ES-I3 (cell line): ENCODE measurements at regions not wholly inside any gene's neighbourhood (a gene's known extent, or its start where the extent isn't known, plus 50 kb on each side); places are given as distances from the start of the nearest gene placed in this dataset.

Experiments
- H3K36me3 ChIP-seq: 2 replicates; pipeline ENCODE4 v1.6.1; 2013; ENCODE audit warnings: mild to moderate bottlenecking, low read length, control low read depth, moderate library complexity; ENCODE audit not compliant: insufficient read depth
- H3K4me1 ChIP-seq: 2 replicates; pipeline ENCODE4 v1.6.1; 2013; ENCODE audit warnings: mild to moderate bottlenecking, control low read depth, low read length; ENCODE audit not compliant: insufficient read depth
- H3K9ac ChIP-seq: 2 replicates; pipeline ENCODE4 v1.6.1; 2013; ENCODE audit warnings: low read depth, mild to moderate bottlenecking, low read length, moderate library complexity
- H3K9me3 ChIP-seq: 2 replicates; pipeline ENCODE4 v1.6.1; 2013; ENCODE audit warnings: mild to moderate bottlenecking, low read length, moderate library complexity; ENCODE audit not compliant: control insufficient read depth, insufficient read depth

DNA sequence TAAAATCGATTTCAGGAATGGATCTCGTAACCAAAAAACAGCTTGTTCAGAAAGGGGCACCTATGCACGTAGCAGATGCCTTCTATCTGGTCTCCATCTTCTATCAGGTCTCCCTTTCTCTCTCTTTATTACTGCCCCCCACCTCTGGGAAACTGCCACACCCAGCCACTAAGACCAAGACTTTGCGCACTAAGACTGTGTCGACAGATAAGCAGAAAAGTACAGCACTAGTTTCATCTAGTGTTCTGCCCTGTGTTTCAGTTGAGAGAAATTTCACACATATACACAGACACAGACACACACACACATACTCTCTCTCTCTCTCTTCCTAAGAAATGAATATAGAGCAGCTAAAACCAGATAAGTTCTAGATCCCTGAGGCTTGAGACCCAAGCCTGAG, 210.1 kb upstream of the MAP3K1 start:
- H3K9me3 ChIP-seq: no peaks in the 10 kb centered on the region
- H3K36me3 ChIP-seq: no peaks in the 10 kb centered on the region
- no peak overlapping the region for H3K9ac ChIP-seq
- peaks cover 19% of the 10 kb centered on the region for H3K4me1 ChIP-seq

DNA sequence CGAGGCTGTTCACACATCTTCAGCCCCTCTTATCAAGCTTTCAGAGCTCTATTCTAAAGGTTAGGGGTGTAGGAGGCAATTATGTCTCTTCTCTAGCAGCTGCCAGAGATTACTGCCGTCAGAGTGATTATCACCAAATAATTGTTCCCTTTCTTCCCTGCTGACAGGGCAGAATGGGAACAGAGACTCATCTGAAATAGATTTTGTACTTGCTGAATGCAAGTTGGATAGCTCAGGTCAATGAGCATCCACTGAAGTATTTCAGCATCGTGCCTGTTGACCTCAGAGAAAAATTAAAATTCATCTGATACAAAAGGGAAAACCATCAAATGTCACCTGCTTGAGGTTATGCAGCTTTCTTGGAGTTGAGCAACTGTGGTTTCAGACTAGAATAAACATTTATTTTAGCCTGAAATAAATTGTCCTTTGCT, 213.7 kb upstream of the MAP3K1 start:
- Histone ChIP-seq H3K9me3 (no peaks in the 10 kb centered on the region), H3K4me1 (no peaks in the 10 kb centered on the region), H3K9ac (no peak overlapping the region), H3K36me3 (no peaks in the 10 kb centered on the region)

DNA sequence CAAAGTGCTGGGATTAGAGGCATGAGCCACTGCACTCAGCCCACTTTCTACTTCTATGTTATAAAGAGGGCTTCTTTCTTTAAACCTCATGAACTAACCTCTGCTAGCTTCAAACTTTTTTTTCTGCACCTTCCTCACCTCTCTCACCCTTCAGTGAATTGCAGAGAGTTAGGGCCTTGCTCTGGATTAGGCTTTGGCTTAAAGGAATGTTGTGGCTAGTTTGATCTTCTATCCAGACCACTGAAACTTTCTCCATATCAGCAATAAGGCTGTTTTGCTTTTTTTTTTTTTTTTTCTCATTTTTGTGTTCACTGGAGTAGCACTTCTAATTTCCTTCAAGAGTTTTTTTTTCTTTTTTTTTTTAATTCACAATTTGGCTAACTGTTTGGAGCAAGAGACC, 216.4 kb upstream of the MAP3K1 start:
- Histone ChIP-seq H3K9ac (no peak overlapping the region), H3K9me3 (no peaks in the 10 kb centered on the region), H3K4me1 (no peaks in the 10 kb centered on the region), H3K36me3 (no peaks in the 10 kb centered on the region)

DNA sequence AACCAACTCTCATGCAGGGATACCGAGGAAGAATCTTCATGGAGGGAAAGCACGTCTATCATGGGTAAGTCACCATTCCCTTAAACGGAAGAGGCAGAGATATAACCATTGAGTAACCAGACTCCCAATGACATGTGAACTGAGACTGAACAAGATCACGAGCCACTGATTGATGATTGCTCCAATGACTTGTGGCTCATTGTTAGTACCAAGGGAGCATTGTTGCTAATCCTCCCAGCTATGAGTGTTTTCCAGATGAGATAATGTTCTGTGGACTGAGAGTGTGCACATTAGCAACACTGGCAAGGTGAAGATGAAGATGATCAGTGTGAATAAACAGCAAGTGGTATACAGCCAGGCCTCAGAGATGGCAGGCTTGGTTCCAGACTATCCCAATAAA, 219.2 kb upstream of the MAP3K1 start:
- Histone ChIP-seq H3K9me3 (no peaks in the 10 kb centered on the region), H3K9ac (no peak overlapping the region), H3K36me3 (no peaks in the 10 kb centered on the region), H3K4me1 (no peaks in the 10 kb centered on the region)

DNA sequence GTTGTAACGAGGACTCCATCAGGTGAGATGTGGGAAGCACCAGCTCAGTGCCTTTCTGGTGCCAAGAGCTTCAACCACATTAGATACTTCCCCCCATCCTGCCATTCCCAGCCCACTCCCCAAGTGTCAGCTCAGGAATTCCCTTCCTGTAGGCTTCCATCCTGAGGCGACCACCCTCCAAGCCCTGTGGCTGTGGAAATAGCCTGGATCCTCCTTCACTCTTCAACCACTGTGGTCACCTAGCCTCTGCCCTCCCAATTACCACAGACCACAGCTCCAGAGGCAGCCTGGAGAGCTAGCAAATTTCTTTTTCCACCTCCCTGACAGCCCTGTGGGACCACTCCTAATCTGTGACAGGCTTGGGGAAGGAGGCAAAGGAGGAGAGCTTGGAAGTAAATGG, 219.8 kb upstream of the MAP3K1 start:
- Histone ChIP-seq H3K9me3 (no peaks in the 10 kb centered on the region), H3K9ac (no peak overlapping the region), H3K36me3 (no peaks in the 10 kb centered on the region), H3K4me1 (no peaks in the 10 kb centered on the region)

DNA sequence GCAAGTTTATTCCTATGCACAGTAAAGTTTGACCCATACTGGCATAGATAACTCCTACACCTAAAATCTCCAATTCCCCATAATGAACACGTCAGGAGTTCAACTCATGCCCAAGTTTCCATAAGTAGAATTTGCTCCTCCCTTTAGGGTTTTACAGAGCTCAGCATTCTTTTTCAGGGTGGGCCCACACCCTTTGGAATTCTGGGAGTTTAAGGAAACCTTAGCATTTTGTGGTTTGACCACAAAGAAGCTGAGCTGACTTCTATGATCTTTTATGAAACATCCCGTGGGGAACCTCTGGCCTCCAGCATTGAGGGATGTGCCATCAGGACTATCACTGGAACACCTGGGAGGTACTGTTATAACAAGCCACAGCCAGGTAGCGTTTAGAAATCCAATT, 220.6 kb upstream of the MAP3K1 start:
- no peaks in the 10 kb centered on the region for H3K9me3 ChIP-seq
- no peak overlapping the region for H3K9ac ChIP-seq
- no peaks in the 10 kb centered on the region for H3K4me1 ChIP-seq
- no peaks in the 10 kb centered on the region for H3K36me3 ChIP-seq

DNA sequence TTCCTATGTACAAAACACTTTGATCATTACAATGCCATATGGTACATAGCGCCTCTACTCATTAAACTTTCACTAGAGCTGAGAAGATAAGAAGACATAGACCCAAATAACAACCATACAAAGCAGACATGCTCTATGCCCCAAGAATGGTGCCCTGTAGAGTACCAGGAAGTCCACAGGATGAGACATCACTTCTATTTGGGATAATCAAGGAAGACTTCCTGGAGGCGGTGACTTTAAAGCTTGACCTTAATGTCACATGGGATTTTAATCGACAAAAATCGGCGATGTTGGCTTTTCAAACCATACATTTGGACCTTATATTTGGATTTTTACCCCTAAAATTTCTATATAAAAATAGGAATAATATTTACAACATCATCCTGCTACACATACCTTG, 224.3 kb upstream of the MAP3K1 start:
- no peak overlapping the region for H3K9ac ChIP-seq
- no peaks in the 10 kb centered on the region for H3K4me1 ChIP-seq
- H3K9me3 ChIP-seq: no peaks in the 10 kb centered on the region
- no peaks in the 10 kb centered on the region for H3K36me3 ChIP-seq

DNA sequence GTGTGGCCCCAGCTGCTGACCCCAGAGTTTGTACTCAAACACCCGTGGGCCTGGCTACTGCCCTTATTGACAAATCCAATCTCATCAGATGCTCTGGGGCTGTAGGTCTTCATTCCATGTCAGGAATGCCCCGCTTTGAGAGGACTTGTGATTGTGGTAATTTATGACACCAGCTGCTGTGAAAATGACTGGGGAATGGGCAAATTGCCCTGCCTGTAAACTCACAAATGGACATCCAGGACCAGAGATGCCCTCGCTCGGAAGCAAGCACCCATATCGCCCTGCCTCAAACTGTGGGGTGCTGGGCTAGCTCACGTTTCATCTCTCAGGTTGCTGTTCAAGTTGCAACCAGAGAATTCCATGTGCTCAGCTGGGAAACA, 225.9 kb upstream of the MAP3K1 start:
- H3K36me3 ChIP-seq: no peaks in the 10 kb centered on the region
- H3K9ac ChIP-seq: no peak overlapping the region
- no peaks in the 10 kb centered on the region for H3K4me1 ChIP-seq
- H3K9me3 ChIP-seq: no peaks in the 10 kb centered on the region

DNA sequence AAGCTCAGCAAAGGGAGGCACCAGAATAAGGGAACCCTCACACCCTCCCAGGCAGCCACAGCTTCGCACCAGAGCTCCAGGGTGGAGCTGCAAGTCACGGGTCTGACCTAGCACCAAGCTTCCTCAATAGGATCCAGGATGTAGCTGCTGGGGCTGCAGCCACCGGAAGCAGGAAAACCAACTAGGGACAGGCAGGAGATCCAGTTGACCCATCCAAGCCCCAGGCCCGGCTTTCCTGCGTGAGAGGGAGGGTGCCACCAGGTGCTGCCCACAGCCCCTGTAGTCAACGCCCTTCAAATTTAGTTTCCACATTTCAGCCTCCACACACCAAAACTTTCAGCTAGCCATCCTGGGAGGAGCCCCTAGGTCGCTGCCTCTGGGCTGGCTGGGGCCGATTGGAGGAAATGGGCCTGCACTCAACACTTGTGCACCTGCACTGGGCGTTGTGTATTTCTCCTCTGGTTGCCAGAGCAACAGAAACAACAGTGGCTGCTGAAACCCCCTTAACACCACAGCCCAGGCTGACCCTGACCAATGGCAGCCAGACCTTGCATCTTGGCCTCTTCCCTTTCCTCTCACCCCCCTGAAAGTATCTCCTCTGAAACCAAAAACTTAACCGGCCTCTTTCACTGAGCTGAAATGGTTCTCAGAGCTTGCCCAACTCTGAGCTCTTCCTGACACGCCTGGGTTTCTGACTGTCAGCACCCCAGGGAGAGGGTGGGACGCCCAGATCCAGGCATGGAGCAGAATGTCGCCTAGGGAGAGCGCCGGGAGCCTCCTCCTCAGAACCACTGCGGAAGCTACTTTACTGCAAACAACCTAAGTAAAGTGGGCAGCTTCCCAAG, 226.5 kb upstream of the MAP3K1 start:
- no peaks in the 10 kb centered on the region for H3K4me1 ChIP-seq
- no peak overlapping the region for H3K9ac ChIP-seq
- H3K36me3 ChIP-seq: no peaks in the 10 kb centered on the region
- no peaks in the 10 kb centered on the region; the same call in 1 of the 2 replicates for H3K9me3 ChIP-seq

DNA sequence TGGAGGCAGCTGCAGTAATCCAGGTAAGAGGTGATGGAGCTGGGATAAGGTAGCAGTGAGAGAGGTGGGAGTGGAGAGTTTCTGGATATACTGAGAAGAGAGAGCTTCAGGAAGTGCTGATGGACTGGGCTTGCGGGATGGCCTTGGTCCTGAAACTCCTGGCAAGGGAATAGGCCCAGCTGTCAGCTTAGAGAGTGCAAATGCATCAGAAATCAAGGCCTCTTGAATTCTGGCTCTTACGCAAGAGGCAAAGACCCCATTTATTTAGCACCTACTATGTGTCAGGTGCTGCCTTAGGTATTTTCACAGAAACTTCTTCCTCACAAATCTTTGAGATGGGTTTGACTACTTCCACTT, 227.2 kb upstream of the MAP3K1 start:
- no peaks in the 10 kb centered on the region for H3K36me3 ChIP-seq
- no peak overlapping the region for H3K9ac ChIP-seq
- H3K4me1 ChIP-seq: no peaks in the 10 kb centered on the region
- no peaks in the 10 kb centered on the region; the same call in 1 of the 2 replicates for H3K9me3 ChIP-seq

DNA sequence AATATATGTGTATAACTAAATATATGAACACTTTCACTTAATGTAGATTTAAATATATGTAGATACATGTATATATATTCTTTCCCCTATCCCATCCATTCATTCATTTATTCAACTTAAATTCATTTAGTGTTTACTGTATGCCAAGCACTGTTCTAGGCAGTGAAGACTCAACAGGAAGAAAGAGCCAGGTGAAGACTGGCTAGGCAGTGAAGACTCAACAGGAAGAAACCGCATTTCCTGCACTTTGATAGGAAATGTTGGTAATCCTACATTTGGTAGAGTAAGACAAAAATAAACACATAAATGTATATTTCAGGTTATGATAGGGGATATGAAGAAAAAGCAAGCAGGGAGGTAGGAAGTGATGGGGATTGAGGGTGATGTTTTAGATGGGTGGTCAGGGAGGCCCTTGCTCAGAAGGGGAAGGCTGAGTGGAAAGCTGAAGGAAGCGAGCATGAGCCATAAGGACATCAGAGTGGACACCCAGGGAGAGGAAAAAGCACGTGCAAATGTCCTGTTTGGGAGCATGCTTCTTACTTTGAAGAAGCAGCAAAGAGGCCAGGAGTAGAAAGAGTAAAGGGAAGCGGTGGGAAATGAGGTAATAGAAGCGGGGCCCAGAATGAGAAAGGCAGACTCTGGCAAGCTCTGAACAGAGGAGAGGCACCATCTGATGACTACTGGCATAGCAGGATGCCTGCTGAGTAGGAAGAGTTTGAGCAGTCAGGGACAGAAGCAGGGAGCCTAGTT, 227.8 kb upstream of the MAP3K1 start:
- Histone ChIP-seq H3K9ac (no peak overlapping the region), H3K9me3 (no peaks in the 10 kb centered on the region; the same call in 1 of the 2 replicates), H3K4me1 (no peaks in the 10 kb centered on the region), H3K36me3 (no peaks in the 10 kb centered on the region)

DNA sequence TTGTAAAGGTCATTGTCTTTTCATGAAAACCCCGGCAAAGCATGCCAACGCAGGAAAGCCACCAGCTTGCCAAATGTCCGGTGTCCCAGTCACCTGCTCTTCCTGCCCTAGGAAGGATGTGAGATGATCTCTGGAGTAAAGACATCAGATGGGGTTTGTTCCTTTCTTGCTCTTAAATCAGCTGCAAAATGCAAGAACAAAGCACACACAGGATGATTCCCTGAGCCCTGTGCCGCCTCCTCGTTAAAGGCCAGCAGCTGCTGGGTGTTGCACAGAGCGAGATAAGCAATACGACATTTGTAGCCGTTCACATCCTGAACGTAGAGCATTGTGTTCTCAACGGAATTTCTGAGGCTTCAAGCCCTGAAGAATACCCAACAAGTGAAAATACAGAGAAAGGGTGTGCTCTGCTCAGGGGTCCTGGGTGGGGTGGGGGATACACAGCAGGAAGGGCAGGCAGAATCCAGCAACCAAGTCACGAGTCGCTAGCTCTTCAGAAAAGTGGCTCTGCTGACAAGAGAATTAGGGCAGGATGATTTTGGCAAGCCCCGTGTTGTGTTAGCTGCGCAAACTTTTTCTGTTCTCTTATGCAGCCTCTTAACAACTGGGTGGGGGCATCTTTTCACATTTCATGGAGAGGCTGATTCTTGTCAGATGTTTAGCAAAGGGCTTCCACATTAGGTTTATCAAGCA, 229.2 kb upstream of the MAP3K1 start:
- H3K9ac ChIP-seq: no peak overlapping the region
- H3K9me3 ChIP-seq: no peaks in the 10 kb centered on the region; the same call in 1 of the 2 replicates
- H3K36me3 ChIP-seq: no peaks in the 10 kb centered on the region
- H3K4me1 ChIP-seq: no peaks in the 10 kb centered on the region

DNA sequence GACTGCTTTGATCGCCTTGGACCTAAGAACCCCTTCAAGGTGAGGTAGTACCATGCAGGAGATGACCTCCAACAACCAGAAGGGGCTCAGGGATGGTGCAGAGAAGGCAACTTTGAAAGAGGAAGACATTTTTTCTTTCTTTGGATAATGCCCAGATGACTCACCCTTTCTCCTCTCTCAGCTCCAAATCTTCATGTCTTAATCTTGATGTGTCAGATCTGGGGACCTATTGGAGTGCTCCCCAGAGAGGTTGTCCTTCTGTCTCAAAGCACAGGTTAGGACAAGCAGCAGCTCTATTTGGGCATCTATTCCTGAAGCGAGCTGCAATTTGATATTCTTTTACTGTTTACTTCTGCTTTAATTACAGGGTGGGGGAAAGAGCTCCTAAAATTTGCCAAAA, 229.9 kb upstream of the MAP3K1 start:
- Histone ChIP-seq H3K9ac (no peak overlapping the region), H3K36me3 (no peaks in the 10 kb centered on the region), H3K9me3 (no peaks in the 10 kb centered on the region; the same call in 1 of the 2 replicates), H3K4me1 (no peaks in the 10 kb centered on the region)

DNA sequence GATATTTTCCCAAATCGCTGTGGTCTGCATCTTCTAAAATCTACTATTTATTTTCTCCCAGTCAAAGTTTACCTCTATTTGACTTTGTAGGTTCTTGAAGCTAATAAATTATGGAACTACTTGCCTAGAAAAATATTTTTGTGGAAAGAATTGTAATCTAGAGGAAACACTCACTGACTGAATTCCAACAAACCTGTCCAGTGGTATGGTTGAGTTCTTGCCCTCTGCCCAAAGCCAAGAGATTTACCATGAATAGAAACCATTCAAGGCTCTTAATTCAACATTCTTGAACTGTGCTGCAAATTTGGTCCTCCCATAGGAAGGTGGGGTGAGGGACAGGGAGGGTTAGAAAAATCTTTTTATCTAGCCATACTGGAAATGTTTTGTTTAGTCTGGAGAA, 233.9 kb upstream of the MAP3K1 start:
- Histone ChIP-seq H3K36me3 (no peaks in the 10 kb centered on the region), H3K4me1 (no peaks in the 10 kb centered on the region), H3K9me3 (no peaks in the 10 kb centered on the region; the same call in 1 of the 2 replicates), H3K9ac (no peak overlapping the region)
